UCSD-AML1 (cell line): ENCODE measurements at regions not wholly inside any gene's neighbourhood (a gene's known extent, or its start where the extent isn't known, plus 50 kb on each side); places are given as distances from the start of the nearest gene placed in this dataset.
"Not testable (repeated sequence)": the region's sequence is repeated elsewhere in the genome, so short reads cannot be mapped to it uniquely, and the experiment has no call there.

Experiments
- DNase-seq: peaks from one replicate; lab custom pipeline; 2025; ENCODE audit not compliant: unreplicated experiment; lab: John Stamatoyannopoulos, UW

- not testable (repeated sequence) for DNase-seq
Measured at GRCh38 chr4:14921781-14922180, 80.5 kb upstream of the CPEB2 start.

DNA sequence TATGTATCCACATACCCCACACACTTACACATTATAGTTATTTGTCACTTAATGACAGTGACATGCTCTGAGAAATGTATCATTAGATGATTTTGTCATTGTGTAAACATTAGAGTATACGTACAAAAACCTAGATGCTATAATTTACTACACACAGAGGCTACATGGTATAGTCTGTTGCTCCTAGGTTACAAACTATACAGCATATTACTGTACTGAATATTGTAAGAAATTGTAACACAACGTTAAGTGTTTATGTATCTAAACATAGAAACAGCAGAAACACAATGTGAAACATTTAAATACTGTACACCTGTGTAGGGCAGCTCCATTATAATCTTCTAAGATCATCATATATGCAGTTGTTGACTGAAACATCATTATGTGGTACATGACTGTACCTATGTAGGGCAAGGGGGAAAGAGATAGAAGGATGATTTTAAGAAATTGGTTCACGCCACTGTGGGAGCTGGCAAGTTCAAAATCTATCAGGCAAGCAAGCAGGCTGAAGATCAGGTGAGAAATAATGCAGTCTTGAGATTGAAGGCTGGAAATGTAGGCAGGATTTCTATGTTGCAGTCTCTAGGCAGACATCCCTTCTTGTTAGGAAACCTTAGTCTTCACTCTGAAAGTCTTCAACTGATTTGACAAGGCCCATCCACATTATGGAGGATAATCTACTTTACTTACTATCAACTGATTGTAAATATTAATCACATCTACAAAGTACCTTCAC, 78.0 kb upstream of the CPEB2 start:
- DNase-seq: no peak

GRCh38 chr4:14924812-14925344, 77.4 kb upstream of the CPEB2 start:
- DNase-seq: no peak

DNA sequence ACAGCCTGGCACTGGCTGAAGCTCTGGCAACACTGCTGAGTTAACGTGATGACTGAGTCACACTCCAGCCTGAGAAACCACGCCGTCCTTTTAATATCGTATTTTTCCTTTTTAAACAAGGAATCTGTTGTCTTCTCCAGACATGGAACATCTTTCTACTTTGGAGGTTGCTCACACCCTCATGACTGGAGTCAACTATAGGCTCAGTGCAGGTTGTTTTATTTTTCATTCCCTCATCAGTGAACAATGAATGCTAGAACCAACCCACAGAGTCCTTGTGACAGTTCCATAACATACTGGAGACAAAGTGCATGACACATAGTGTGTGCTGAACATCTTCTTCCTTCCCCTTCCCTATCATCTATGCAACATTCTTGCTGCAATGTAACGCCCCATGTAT, 76.8 kb upstream of the CPEB2 start:
- no peak for DNase-seq

DNA sequence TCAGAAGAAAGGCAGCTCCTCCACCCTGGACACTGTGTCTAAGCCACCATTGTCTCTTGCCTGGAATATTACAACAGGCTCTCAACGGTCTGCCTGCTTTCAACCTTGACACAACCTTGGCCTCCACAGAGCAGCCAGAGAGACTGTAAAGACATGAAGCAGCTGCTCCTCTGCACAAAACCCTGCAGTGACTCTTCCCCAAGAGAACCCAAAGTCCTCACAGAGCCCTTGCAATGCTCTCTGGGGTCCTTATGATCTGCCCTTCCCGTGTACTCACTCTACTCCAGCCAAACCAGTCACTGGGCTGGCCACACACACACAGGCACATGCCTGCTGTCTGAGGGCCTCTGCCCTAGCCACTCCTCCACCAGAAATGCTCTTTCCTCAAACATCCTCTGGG, 75.9 kb upstream of the CPEB2 start:
- no peak for DNase-seq

- DNase-seq: no peak
Measured at GRCh38 chr4:14928035-14928434, 74.2 kb upstream of the CPEB2 start.

GRCh38 chr4:14929669-14930068, 72.6 kb upstream of the CPEB2 start:
- DNase-seq: no peak

DNA sequence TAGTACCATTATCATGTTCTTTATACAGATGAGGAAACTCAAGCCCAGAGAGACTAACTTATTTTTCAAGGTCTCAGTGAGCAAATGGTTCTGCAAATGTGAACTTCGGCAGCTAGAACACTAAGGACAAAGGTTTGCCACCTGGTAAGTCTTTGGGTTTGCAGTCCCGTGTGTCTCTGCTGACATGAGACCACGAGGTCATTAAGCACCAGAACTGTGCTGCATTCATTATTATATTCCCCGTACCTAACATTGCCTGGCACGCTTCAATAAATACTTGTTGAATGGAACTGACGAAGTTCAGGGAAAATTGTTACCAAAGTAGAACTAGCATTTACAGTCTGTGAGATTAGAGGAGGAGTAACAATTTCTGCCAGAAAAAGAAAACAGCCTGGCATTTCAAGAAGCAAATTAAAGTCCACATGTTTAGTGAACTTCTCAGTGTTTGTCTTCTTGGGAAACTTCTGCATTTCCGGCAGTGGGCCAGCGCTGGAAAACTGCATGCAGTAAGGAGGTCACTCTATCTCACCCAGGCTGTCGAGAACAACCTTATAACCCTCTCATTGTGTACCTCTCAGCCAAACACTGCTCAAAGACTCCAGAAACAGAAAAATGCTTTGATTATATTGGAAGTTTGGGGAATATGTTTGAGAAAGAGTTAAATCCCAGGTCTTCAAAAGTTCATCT, 67.4 kb upstream of the CPEB2 start:
- DNase-seq: no peak

DNA sequence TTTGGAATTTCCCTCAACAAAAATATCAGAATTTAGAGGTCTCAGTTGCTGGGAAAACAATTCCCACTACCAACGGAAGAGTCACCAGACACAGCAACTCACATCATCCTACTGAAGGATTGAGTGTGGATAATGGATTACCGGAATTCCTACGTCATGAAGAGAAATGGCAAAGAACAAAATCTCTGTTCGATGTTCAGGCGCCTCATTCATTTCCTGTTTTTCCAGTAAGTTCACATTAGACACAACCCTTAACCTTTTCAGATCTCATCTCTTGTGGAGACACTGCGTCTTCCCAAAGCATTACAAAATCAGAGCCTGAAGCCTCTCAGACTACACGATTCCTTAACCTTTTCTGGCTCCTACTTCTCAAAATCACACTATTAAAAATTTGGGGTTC, 58.5 kb upstream of the CPEB2 start:
- DNase-seq: no peak

- DNase-seq: no peak
Measured at GRCh38 chr4:14952352-14952751, 49.9 kb upstream of the CPEB2 start.
